IMR-90 (cell line): ENCODE measurements at regions not wholly inside any gene's neighbourhood (a gene's known extent, or its start where the extent isn't known, plus 50 kb on each side); places are given as distances from the start of the nearest gene placed in this dataset.

ENCODE experiments used
- ATAC-seq: fragments of 200-7000 bp; cut with Tn5 transposase; 2 replicates; pipeline ENCODE4 v1.9.1; 2020; ENCODE audit warnings: low read depth, mild to moderate bottlenecking, moderate library complexity
- BruUV-seq: library from RNA; stranded (reverse); fragments of 400-500 nt; replicated peaks from 2 replicates; lab custom pipeline; 2021; lab: Mats Ljungman, UMichigan
- CTCF ChIA-PET: fragments of 300-600 bp; formaldehyde crosslinking; extraction: SDS; loops from one replicate; lab custom pipeline; 2021; ENCODE audit warnings: antibody characterized with exemption; lab: Yijun Ruan, JAX
- POLR2A ChIA-PET: fragments of 300-600 bp; sonication (Branson Sonifier 250); formaldehyde crosslinking; loops from one replicate; lab custom pipeline; 2022; ENCODE audit warnings: antibody characterized with exemption; ENCODE audit not compliant: unreplicated experiment; lab: Charles Lee
- DNase-seq: peaks from one replicate; pipeline ENCODE4 v3.0.0; 2013
- H2AFZ ChIP-seq: replicated peaks from 2 replicates; pipeline ENCODE3; 2013; ENCODE audit warnings: low read length, mild to moderate bottlenecking; ENCODE audit not compliant: poor library complexity
- H2AK5ac ChIP-seq: 2 replicates; pipeline ENCODE4 v1.6.1; 2013; ENCODE audit warnings: low read depth, low read length, inconsistent platforms
- H2AK9ac ChIP-seq: replicated peaks from 2 replicates; pipeline ENCODE3; 2013; ENCODE audit warnings: mild to moderate bottlenecking, low read depth, low read length, moderate library complexity; ENCODE audit not compliant: poor library complexity
- H2BK120ac ChIP-seq: 2 replicates; pipeline ENCODE4 v1.6.1; 2013; ENCODE audit warnings: low read depth, low read length, inconsistent platforms
- H2BK15ac ChIP-seq: 3 replicates; pipeline ENCODE4 v1.6.1; 2013; ENCODE audit warnings: low read depth, low read length, inconsistent platforms
- H2BK20ac ChIP-seq: 2 replicates; pipeline ENCODE4 v1.6.1; 2013; ENCODE audit warnings: low read depth, mild to moderate bottlenecking, inconsistent platforms, low read length, moderate library complexity
- H2BK5ac ChIP-seq: 2 replicates; pipeline ENCODE4 v1.6.1; 2013; ENCODE audit warnings: mild to moderate bottlenecking, low read depth, low read length, inconsistent platforms; ENCODE audit not compliant: poor library complexity, severe bottlenecking
- H3K14ac ChIP-seq: replicated peaks from 2 replicates; pipeline ENCODE4 v1.6.1; 2013; ENCODE audit warnings: low read depth, low read length, inconsistent platforms
- H3K18ac ChIP-seq: 2 replicates; pipeline ENCODE4 v1.6.1; 2013; ENCODE audit warnings: low read depth, low read length, control low read depth
- H3K23ac ChIP-seq: 2 replicates; pipeline ENCODE4 v1.6.1; 2013; ENCODE audit warnings: low read depth, low read length, inconsistent platforms
- H3K27ac ChIP-seq: 2 replicates; pipeline ENCODE4 v1.5.1; 2013; ENCODE audit warnings: mild to moderate bottlenecking, control low read depth, low read length; ENCODE audit not compliant: insufficient read depth
- H3K27me3 ChIP-seq: 2 replicates; pipeline ENCODE4 v1.6.1; 2013; ENCODE audit warnings: low read length; ENCODE audit not compliant: control insufficient read depth, insufficient read depth
- H3K36me3 ChIP-seq: 2 replicates; pipeline ENCODE4 v1.6.1; 2013; ENCODE audit warnings: low read length, mixed read lengths; ENCODE audit not compliant: control insufficient read depth, insufficient read depth
- H3K4ac ChIP-seq: 2 replicates; pipeline ENCODE4 v1.6.1; 2013; ENCODE audit warnings: low read depth, low read length, inconsistent platforms
- H3K4me1 ChIP-seq: 2 replicates; pipeline ENCODE4 v1.6.1; 2013; ENCODE audit warnings: low read length, mixed read lengths; ENCODE audit not compliant: control insufficient read depth, insufficient read depth
- H3K4me2 ChIP-seq: 2 replicates; pipeline ENCODE4 v1.6.1; 2013; ENCODE audit warnings: low read depth, mild to moderate bottlenecking, control low read depth, low read length, moderate library complexity
- H3K4me3 ChIP-seq: 2 replicates; pipeline ENCODE4 v1.5.1; 2013; ENCODE audit warnings: low read depth, mild to moderate bottlenecking, control low read depth, low read length, moderate library complexity; ENCODE audit not compliant: insufficient read depth
- H3K56ac ChIP-seq: 2 replicates; pipeline ENCODE4 v1.6.1; 2013; ENCODE audit warnings: low read length, inconsistent platforms; ENCODE audit not compliant: insufficient read depth; ENCODE audit errors: extremely low read depth
- H3K79me1 ChIP-seq, 2 experiments: 2 replicates each; pipeline ENCODE4 v1.6.1; 2013; ENCODE audit warnings: low read length in 2 of 2, inconsistent platforms in 1 of 2, low read depth in 1 of 2
- H3K9ac ChIP-seq: 2 replicates; pipeline ENCODE4 v1.6.1; 2013; ENCODE audit warnings: low read depth, low read length, control low read depth
- H3K9me1 ChIP-seq: 2 replicates; pipeline ENCODE4 v1.6.1; 2013; ENCODE audit warnings: low read length, inconsistent platforms; ENCODE audit not compliant: insufficient read depth
- H3K9me3 ChIP-seq: 2 replicates; pipeline ENCODE4 v1.6.1; 2013; ENCODE audit warnings: low read length; ENCODE audit not compliant: control insufficient read depth, insufficient read depth
- H4K20me1 ChIP-seq: 2 replicates; pipeline ENCODE4 v1.6.1; 2013; ENCODE audit warnings: low read length, inconsistent platforms; ENCODE audit not compliant: insufficient read depth
- H4K5ac ChIP-seq: 2 replicates; pipeline ENCODE4 v1.6.1; 2013; ENCODE audit warnings: mild to moderate bottlenecking, low read depth, low read length, control low read depth
- H4K8ac ChIP-seq, 2 experiments: 2 replicates each; pipeline ENCODE4 v1.6.1; 2013; ENCODE audit warnings: low read depth in 2 of 2, low read length in 2 of 2, control low read depth in 1 of 2, inconsistent platforms in 1 of 2
- H4K91ac ChIP-seq: 2 replicates; pipeline ENCODE4 v1.6.1; 2013; ENCODE audit warnings: low read depth, low read length, inconsistent platforms; ENCODE audit not compliant: insufficient read depth
- MAFK ChIP-seq: IDR thresholded peaks from 2 replicates; pipeline ENCODE4 v1.6.1; 2012; ENCODE audit warnings: low read depth, low read length, improper control_type of control experiment
- WGBS, 2 experiments: methylation state at CpG; one replicate each; pipeline versions ENCODE4 v1.1.5 to v1.1.7; 2013; ENCODE audit warnings: missing lambda C conversion rate in 2 of 2; ENCODE audit not compliant: insufficient read length in 1 of 2; ENCODE audit errors: extremely low coverage in 2 of 2; 5-methylcytosine and 5-hydroxymethylcytosine counted together
- dilution Hi-C: fragments of 300-500 bp; cut with HindIII; formaldehyde crosslinking; loops from one replicate; pipeline ENCODE4 v1.14.3; 2018; ENCODE audit warnings: low sequenced_read_pairs; ENCODE audit not compliant: unreplicated experiment
- in situ Hi-C: fragments of 300-500 bp; cut with MboI; formaldehyde crosslinking; loops from 3 replicates; pipeline ENCODE4 v1.14.3; 2019; ENCODE audit warnings: low sequenced_read_pairs, inconsistent platforms, mixed read lengths
- intact Hi-C: fragments of 100-400 bp; cut with micrococcal nuclease; formaldehyde crosslinking; loops from 2 replicates; pipeline ENCODE4 v1.10.0; 2022
- TF ChIP-seq, protein P1 (sequence below): fragments of 150-350 bp; IDR thresholded peaks from 2 replicates; pipeline ENCODE4 v1.6.1; 2016; ENCODE audit warnings: low read depth, mild to moderate bottlenecking, low read length, moderate library complexity, borderline replicate concordance

DNA sequence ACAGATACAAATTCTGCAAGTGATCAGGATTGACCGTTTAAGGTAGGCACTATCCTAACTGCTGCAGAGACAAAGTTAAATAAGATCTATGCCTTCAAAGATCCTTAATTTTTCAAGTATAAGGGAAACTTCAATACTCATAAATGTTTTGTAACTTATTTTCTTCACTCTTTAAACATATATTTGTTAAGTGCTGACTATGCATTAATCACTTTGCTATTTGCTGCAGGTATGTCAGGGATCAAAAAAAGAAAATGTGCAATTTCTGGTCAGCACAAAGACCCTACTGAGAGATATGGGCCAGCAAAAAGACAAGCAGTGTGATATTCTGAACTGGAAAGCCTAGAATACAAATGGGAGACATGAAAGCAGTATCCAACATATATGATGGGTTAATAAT, 756.1 kb upstream of the PCDH9 start:
- H3K56ac ChIP-seq: no peak overlapping the region
- H3K36me3 ChIP-seq: no peaks in the 10 kb centered on the region
- ChIA-PET POLR2A (no interaction called here), CTCF (no interaction called here)
- no peak overlapping the region for H3K4me2 ChIP-seq
- no peaks in the 10 kb centered on the region for H4K20me1 ChIP-seq
- no peak overlapping the region for H2BK120ac ChIP-seq
- no peaks in the 10 kb centered on the region for H3K79me1 ChIP-seq
- in situ Hi-C loops (no loop called here), intact Hi-C loops (no loop called here), dilution Hi-C loops (no loop called here)
- no peak overlapping the region for H4K8ac ChIP-seq
- no peak overlapping the region for H2BK15ac ChIP-seq
- H2BK20ac ChIP-seq: no peak overlapping the region
- H3K4me1 ChIP-seq: no peaks in the 10 kb centered on the region
- no peak overlapping the region for H2AK9ac ChIP-seq
- no peak overlapping the region for H3K4me3 ChIP-seq
- no peak overlapping the region for H3K23ac ChIP-seq
- H4K91ac ChIP-seq: no peak overlapping the region
- H3K9ac ChIP-seq: no peak overlapping the region
- ATAC-seq (no peak), DNase-seq (no peak)
- no CpG with 5 or more reads among the region's 1 CpG for WGBS, 2 experiments
- no peak overlapping the region for H2BK5ac ChIP-seq
- H3K18ac ChIP-seq: no peak overlapping the region
- peak; percentile 96 for TF ChIP-seq MAFK
- TF ChIP-seq, protein P1, sequence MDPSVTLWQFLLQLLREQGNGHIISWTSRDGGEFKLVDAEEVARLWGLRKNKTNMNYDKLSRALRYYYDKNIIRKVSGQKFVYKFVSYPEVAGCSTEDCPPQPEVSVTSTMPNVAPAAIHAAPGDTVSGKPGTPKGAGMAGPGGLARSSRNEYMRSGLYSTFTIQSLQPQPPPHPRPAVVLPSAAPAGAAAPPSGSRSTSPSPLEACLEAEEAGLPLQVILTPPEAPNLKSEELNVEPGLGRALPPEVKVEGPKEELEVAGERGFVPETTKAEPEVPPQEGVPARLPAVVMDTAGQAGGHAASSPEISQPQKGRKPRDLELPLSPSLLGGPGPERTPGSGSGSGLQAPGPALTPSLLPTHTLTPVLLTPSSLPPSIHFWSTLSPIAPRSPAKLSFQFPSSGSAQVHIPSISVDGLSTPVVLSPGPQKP: no peak
- no peak overlapping the region for H3K4ac ChIP-seq
- H3K9me3 ChIP-seq: peaks cover 2% of the 10 kb centered on the region; the same call in 1 of the 2 replicates
- no peak overlapping the region for H2AFZ ChIP-seq
- H3K14ac ChIP-seq: no peak overlapping the region
- H3K27me3 ChIP-seq: no peaks in the 10 kb centered on the region
- H3K27ac ChIP-seq: no peak overlapping the region
- no peaks in the 10 kb centered on the region for H3K9me1 ChIP-seq
- no peak overlapping the region for H4K5ac ChIP-seq
- no TSS peak for BruUV-seq
- H2AK5ac ChIP-seq: no peak overlapping the region
